Loucy (cell line): ENCODE measurements at regions not wholly inside any gene's neighbourhood (a gene's known extent, or its start where the extent isn't known, plus 50 kb on each side); places are given as distances from the start of the nearest gene placed in this dataset.

Experiments used
- H2AFZ ChIP-seq: fragments of 200-600 bp; sonication (generic); 2 replicates; pipeline ENCODE4 v1.6.0; 2016; ENCODE audit warnings: antibody characterized with exemption, mild to moderate bottlenecking, low read length, moderate library complexity
- H3F3A ChIP-seq: fragments of 200-600 bp; 2 replicates; pipeline ENCODE4 v1.6.0; 2016; ENCODE audit warnings: antibody characterized with exemption, low read depth, mild to moderate bottlenecking
- H3K27me3 ChIP-seq: fragments of 200-600 bp; sonication (generic); 2 replicates; pipeline ENCODE4 v1.6.1; 2014; ENCODE audit warnings: low read length, mild to moderate bottlenecking; ENCODE audit not compliant: insufficient read depth, poor library complexity, severe bottlenecking
- H3K36me3 ChIP-seq: fragments of 200-600 bp; sonication (generic); 2 replicates; pipeline ENCODE4 v1.6.1; 2016; ENCODE audit warnings: low read length; ENCODE audit not compliant: insufficient read depth
- H3K4me1 ChIP-seq: fragments of 200-600 bp; sonication (generic); 2 replicates; pipeline ENCODE4 v1.5.1; 2014; ENCODE audit warnings: low read length, mild to moderate bottlenecking; ENCODE audit not compliant: insufficient read depth, poor library complexity, severe bottlenecking
- H3K4me2 ChIP-seq: fragments of 200-600 bp; sonication (generic); 2 replicates; pipeline ENCODE4 v1.6.0; 2014; ENCODE audit warnings: antibody characterized with exemption, low read length, low read depth, mild to moderate bottlenecking; ENCODE audit not compliant: poor library complexity, severe bottlenecking
- H3K4me3 ChIP-seq: fragments of 200-600 bp; sonication (generic); 2 replicates; pipeline ENCODE4 v1.5.1; 2014; ENCODE audit warnings: low read length, mild to moderate bottlenecking, mixed read lengths; ENCODE audit not compliant: poor library complexity, severe bottlenecking
- H3K79me2 ChIP-seq: fragments of 200-600 bp; sonication (generic); 2 replicates; pipeline ENCODE4 v1.6.1; 2014; ENCODE audit warnings: low read length; ENCODE audit not compliant: insufficient read depth
- H3K9ac ChIP-seq: fragments of 200-600 bp; sonication (generic); 2 replicates; pipeline ENCODE4 v1.6.0; 2014; ENCODE audit warnings: mild to moderate bottlenecking, low read depth, low read length, moderate library complexity; ENCODE audit not compliant: poor library complexity, severe bottlenecking
- H3K9me2 ChIP-seq: fragments of 200-600 bp; sonication (generic); replicated peaks from 2 replicates; pipeline ENCODE4 v1.6.1; 2016; ENCODE audit warnings: low read depth, low read length, mixed read lengths
- H3K9me3 ChIP-seq: fragments of 200-600 bp; sonication (generic); 2 replicates; pipeline ENCODE4 v1.6.1; 2014; ENCODE audit warnings: mild to moderate bottlenecking, antibody characterized with exemption, low read length, low read depth; ENCODE audit not compliant: insufficient read depth
- H4K20me1 ChIP-seq: fragments of 200-600 bp; sonication (generic); 2 replicates; pipeline ENCODE4 v1.6.0; 2014; ENCODE audit warnings: antibody characterized with exemption, low read length, mild to moderate bottlenecking; ENCODE audit not compliant: insufficient read depth, poor library complexity, severe bottlenecking
- CTCF ChIP-seq: fragments of 200-600 bp; sonication (generic); conservative IDR thresholded peaks from 2 replicates; pipeline ENCODE4 v1.5.1; 2014; ENCODE audit warnings: mild to moderate bottlenecking, antibody characterized with exemption, low read length
- EZH2phosphoT487 ChIP-seq: fragments of 200-600 bp; IDR thresholded peaks from 2 replicates; pipeline ENCODE4 v1.6.1; 2018; ENCODE audit warnings: antibody characterized with exemption, mild to moderate bottlenecking, moderate library complexity, borderline replicate concordance

- Histone ChIP-seq H3K9ac (no peak overlapping the region), H4K20me1 (no peaks in the 10 kb centered on the region), H2AFZ (no peak overlapping the region), H3K9me3 (no peaks in the 10 kb centered on the region), H3K4me3 (no peak overlapping the region), H3K79me2 (no peaks in the 10 kb centered on the region), H3K27me3 (no peaks in the 10 kb centered on the region), H3K4me1 (no peaks in the 10 kb centered on the region), H3F3A (no peaks in the 10 kb centered on the region), H3K9me2 (no peaks in the 10 kb centered on the region), H3K4me2 (no peak overlapping the region), H3K36me3 (no peaks in the 10 kb centered on the region)
- TF ChIP-seq CTCF = no peak
- TF ChIP-seq EZH2phosphoT487 = no peak
These were observed 324.1 kb upstream of the PCDH9 start for GRCh38 chr13:67554286-67554685.

- no peak for TF ChIP-seq EZH2phosphoT487
- H3K79me2 ChIP-seq = no peaks in the 10 kb centered on the region
- H4K20me1 ChIP-seq = no peaks in the 10 kb centered on the region
- H3F3A ChIP-seq = no peaks in the 10 kb centered on the region
- H3K36me3 ChIP-seq = no peaks in the 10 kb centered on the region
- no peak overlapping the region for H2AFZ ChIP-seq
- no peak overlapping the region for H3K9ac ChIP-seq
- H3K9me2 ChIP-seq = no peaks in the 10 kb centered on the region
- H3K4me1 ChIP-seq = no peaks in the 10 kb centered on the region
- no peaks in the 10 kb centered on the region for H3K9me3 ChIP-seq
- H3K27me3 ChIP-seq = no peaks in the 10 kb centered on the region
- no peak overlapping the region for H3K4me3 ChIP-seq
- no peak overlapping the region for H3K4me2 ChIP-seq
These were observed 319.2 kb upstream of the PCDH9 start for GRCh38 chr13:67549331-67549730.

- Histone ChIP-seq H3K9ac (no peak overlapping the region), H3K79me2 (no peaks in the 10 kb centered on the region), H3K4me2 (no peak overlapping the region), H3K9me3 (no peaks in the 10 kb centered on the region), H3F3A (no peaks in the 10 kb centered on the region), H4K20me1 (no peaks in the 10 kb centered on the region), H3K27me3 (no peaks in the 10 kb centered on the region), H3K4me3 (no peak overlapping the region), H2AFZ (no peak overlapping the region), H3K9me2 (no peaks in the 10 kb centered on the region), H3K4me1 (no peaks in the 10 kb centered on the region), H3K36me3 (no peaks in the 10 kb centered on the region)
- TF ChIP-seq EZH2phosphoT487 (no peak), CTCF (no peak)
These were observed 308.8 kb upstream of the PCDH9 start for GRCh38 chr13:67538906-67539305.

GRCh38 chr13:67520886-67521285 lies 290.8 kb upstream of the PCDH9 start:
- Histone ChIP-seq H3K9me2 (no peaks in the 10 kb centered on the region), H3K79me2 (no peaks in the 10 kb centered on the region), H3K4me1 (no peaks in the 10 kb centered on the region), H3F3A (no peaks in the 10 kb centered on the region), H3K4me3 (no peak overlapping the region), H4K20me1 (no peaks in the 10 kb centered on the region), H3K9ac (no peak overlapping the region), H3K36me3 (no peaks in the 10 kb centered on the region), H3K27me3 (no peaks in the 10 kb centered on the region), H3K4me2 (no peak overlapping the region), H2AFZ (no peak overlapping the region), H3K9me3 (no peaks in the 10 kb centered on the region)
- TF ChIP-seq CTCF (no peak), EZH2phosphoT487 (no peak)
